ENCODE measurements at regions not wholly inside any gene's neighbourhood (a gene's known extent, or its start where the extent isn't known, plus 50 kb on each side); places are given as distances from the start of the nearest gene placed in this dataset.

- H3K9me3 ChIP-seq (ENCODE audit: low read length), result peaks cover 5% of the 10 kb centered on the region
Observed at GRCh38 chr6:140897804-140898573, 1234.7 kb upstream of the GJE1 start.

DNA sequence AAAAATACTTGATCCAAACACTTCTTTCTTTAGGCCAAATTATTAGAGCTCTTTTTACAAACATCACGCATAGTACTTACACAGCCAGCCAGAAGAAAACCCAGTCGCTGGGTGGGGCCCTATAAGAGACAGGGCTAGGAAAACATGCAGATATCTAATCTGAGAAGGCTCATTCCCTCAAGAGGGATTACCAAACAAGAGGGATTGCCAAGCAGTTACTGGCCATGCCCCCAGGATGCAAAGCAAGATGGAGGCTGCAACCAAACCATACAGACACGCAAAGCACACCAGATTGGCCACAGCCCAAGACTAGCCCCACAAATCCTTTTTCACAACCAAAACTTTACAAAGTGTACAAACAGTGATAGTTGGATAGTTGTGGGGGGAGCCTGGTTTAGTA, 1235.4 kb upstream of the GJE1 start:
- Histone ChIP-seq H3K9me3 (ENCODE audit: low read length) (peaks cover 5% of the 10 kb centered on the region), H3K9me2 (ENCODE audit: insufficient read depth, low read length) (no peaks in the 10 kb centered on the region), H3K27ac (ENCODE audit: low read length) (no peak overlapping the region), H3K79me2 (replicated peaks; ENCODE audit: insufficient read depth, low read length) (no peaks in the 10 kb centered on the region), H3K36me3 (ENCODE audit: insufficient read depth, low read length) (no peaks in the 10 kb centered on the region), H3K27me3 (ENCODE audit: insufficient read depth, low read depth, low read length) (no peaks in the 10 kb centered on the region), H3K4me3 (ENCODE audit: low read length) (no peak overlapping the region), H2AFZ (ENCODE audit: low read depth, low read length) (no peak overlapping the region), H3K9ac (ENCODE audit: low read length) (no peak overlapping the region), H4K20me1 (ENCODE audit: insufficient read depth) (no peaks in the 10 kb centered on the region), H3K4me2 (ENCODE audit: low read length) (no peak overlapping the region), H3F3A (ENCODE audit: insufficient read depth, low read length, poor library complexity, severe bottlenecking) (no peaks in the 10 kb centered on the region)
- TF ChIP-seq POLR2AphosphoS5 (IDR thresholded peaks at IDR 0.05), result no peak
- no peak for TF ChIP-seq SMC3 (conservative IDR thresholded peaks at IDR 0.05; ENCODE audit: poor library complexity)
- no peak for TF ChIP-seq EZH2 (IDR thresholded peaks at IDR 0.05; ENCODE audit: borderline replicate concordance, insufficient read depth, low read length, poor library complexity, severe bottlenecking)
- TF ChIP-seq TAF1 (IDR thresholded peaks at IDR 0.05; ENCODE audit: low read depth), result no peak
- TF ChIP-seq MXI1 (conservative IDR thresholded peaks at IDR 0.05; ENCODE audit: poor library complexity, severe bottlenecking), result no peak
- TF ChIP-seq, protein P1, sequence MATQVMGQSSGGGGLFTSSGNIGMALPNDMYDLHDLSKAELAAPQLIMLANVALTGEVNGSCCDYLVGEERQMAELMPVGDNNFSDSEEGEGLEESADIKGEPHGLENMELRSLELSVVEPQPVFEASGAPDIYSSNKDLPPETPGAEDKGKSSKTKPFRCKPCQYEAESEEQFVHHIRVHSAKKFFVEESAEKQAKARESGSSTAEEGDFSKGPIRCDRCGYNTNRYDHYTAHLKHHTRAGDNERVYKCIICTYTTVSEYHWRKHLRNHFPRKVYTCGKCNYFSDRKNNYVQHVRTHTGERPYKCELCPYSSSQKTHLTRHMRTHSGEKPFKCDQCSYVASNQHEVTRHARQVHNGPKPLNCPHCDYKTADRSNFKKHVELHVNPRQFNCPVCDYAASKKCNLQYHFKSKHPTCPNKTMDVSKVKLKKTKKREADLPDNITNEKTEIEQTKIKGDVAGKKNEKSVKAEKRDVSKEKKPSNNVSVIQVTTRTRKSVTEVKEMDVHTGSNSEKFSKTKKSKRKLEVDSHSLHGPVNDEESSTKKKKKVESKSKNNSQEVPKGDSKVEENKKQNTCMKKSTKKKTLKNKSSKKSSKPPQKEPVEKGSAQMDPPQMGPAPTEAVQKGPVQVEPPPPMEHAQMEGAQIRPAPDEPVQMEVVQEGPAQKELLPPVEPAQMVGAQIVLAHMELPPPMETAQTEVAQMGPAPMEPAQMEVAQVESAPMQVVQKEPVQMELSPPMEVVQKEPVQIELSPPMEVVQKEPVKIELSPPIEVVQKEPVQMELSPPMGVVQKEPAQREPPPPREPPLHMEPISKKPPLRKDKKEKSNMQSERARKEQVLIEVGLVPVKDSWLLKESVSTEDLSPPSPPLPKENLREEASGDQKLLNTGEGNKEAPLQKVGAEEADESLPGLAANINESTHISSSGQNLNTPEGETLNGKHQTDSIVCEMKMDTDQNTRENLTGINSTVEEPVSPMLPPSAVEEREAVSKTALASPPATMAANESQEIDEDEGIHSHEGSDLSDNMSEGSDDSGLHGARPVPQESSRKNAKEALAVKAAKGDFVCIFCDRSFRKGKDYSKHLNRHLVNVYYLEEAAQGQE (IDR thresholded peaks at IDR 0.05; ENCODE audit: borderline replicate concordance), result no peak
- no peak for TF ChIP-seq EP300 (conservative IDR thresholded peaks at IDR 0.05; ENCODE audit: poor library complexity, severe bottlenecking)
- TF ChIP-seq, protein P2, sequence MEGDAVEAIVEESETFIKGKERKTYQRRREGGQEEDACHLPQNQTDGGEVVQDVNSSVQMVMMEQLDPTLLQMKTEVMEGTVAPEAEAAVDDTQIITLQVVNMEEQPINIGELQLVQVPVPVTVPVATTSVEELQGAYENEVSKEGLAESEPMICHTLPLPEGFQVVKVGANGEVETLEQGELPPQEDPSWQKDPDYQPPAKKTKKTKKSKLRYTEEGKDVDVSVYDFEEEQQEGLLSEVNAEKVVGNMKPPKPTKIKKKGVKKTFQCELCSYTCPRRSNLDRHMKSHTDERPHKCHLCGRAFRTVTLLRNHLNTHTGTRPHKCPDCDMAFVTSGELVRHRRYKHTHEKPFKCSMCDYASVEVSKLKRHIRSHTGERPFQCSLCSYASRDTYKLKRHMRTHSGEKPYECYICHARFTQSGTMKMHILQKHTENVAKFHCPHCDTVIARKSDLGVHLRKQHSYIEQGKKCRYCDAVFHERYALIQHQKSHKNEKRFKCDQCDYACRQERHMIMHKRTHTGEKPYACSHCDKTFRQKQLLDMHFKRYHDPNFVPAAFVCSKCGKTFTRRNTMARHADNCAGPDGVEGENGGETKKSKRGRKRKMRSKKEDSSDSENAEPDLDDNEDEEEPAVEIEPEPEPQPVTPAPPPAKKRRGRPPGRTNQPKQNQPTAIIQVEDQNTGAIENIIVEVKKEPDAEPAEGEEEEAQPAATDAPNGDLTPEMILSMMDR (IDR thresholded peaks at IDR 0.05; ENCODE audit: poor library complexity, severe bottlenecking), result no peak
- TF ChIP-seq RAD21 (conservative IDR thresholded peaks at IDR 0.05), result no peak

More at GRCh38 chr6:140897804-140898573, 1234.7 kb upstream of the GJE1 start:
- Histone ChIP-seq H3K36me3 (ENCODE audit: insufficient read depth, low read length) (no peaks in the 10 kb centered on the region), H3K4me2 (ENCODE audit: low read length) (no peak overlapping the region), H2AFZ (ENCODE audit: low read depth, low read length) (no peak overlapping the region), H3K27me3 (ENCODE audit: insufficient read depth, low read depth, low read length) (no peaks in the 10 kb centered on the region), H3K9me2 (ENCODE audit: insufficient read depth, low read length) (no peaks in the 10 kb centered on the region), H4K20me1 (ENCODE audit: insufficient read depth) (no peaks in the 10 kb centered on the region), H3K79me2 (replicated peaks; ENCODE audit: insufficient read depth, low read length) (no peaks in the 10 kb centered on the region), H3K9ac (ENCODE audit: low read length) (no peak overlapping the region), H3K27ac (ENCODE audit: low read length) (no peak overlapping the region), H3F3A (ENCODE audit: insufficient read depth, low read length, poor library complexity, severe bottlenecking) (no peaks in the 10 kb centered on the region), H3K4me3 (ENCODE audit: low read length) (no peak overlapping the region)
- TF ChIP-seq SMC3 (conservative IDR thresholded peaks at IDR 0.05; ENCODE audit: poor library complexity) (no peak), EP300 (conservative IDR thresholded peaks at IDR 0.05; ENCODE audit: poor library complexity, severe bottlenecking) (no peak), POLR2AphosphoS5 (IDR thresholded peaks at IDR 0.05) (no peak), EZH2 (IDR thresholded peaks at IDR 0.05; ENCODE audit: borderline replicate concordance, insufficient read depth, low read length, poor library complexity, severe bottlenecking) (no peak)
- TF ChIP-seq, protein P1 (IDR thresholded peaks at IDR 0.05; ENCODE audit: borderline replicate concordance), result no peak

Data from neural cell (in vitro differentiated cells).